WTC11 (cell line): ENCODE measurements at regions not wholly inside any gene's neighbourhood (a gene's known extent, or its start where the extent isn't known, plus 50 kb on each side); places are given as distances from the start of the nearest gene placed in this dataset.

Experiments used
- ATAC-seq: fragments of 200-7000 bp; cut with Tn5 transposase; 2 replicates; pipeline ENCODE4 v1.10.0; 2021; ENCODE audit warnings: mild to moderate bottlenecking, moderate library complexity
- CTCF ChIA-PET: fragments of 300-600 bp; sonication (Branson Sonifier 250); formaldehyde crosslinking; loops from one replicate; lab custom pipeline; 2021; ENCODE audit warnings: antibody characterized with exemption; lab: Charles Lee
- POLR2A ChIA-PET: fragments of 350-600 bp; sonication (Branson Sonifier 250); formaldehyde crosslinking; loops from one replicate; lab custom pipeline; 2021; ENCODE audit warnings: antibody characterized with exemption; lab: Charles Lee
- DNase-seq: peaks from one replicate; pipeline ENCODE4 v3.0.0; 2021; ENCODE audit warnings: low spot score
- H3K27ac Mint-ChIP-seq: 2 replicates; pipeline ENCODE4 v1.8.0; 2021; ENCODE audit warnings: mixed read lengths
- H3K27me3 Mint-ChIP-seq: 2 replicates; pipeline ENCODE4 v1.8.0; 2021; ENCODE audit warnings: low read depth, mild to moderate bottlenecking, moderate library complexity, mixed read lengths
- H3K36me3 Mint-ChIP-seq: 2 replicates; pipeline ENCODE4 v1.8.0; 2021; ENCODE audit warnings: mixed read lengths
- H3K4me1 Mint-ChIP-seq: 2 replicates; pipeline ENCODE4 v1.8.0; 2022; ENCODE audit warnings: mixed read lengths
- H3K4me3 Mint-ChIP-seq: 2 replicates; pipeline ENCODE4 v1.8.0; 2021; ENCODE audit warnings: mild to moderate bottlenecking, moderate library complexity, mixed read lengths
- H3K9me3 Mint-ChIP-seq: 2 replicates; pipeline ENCODE4 v1.8.0; 2021; ENCODE audit warnings: mixed read lengths
- CREM ChIP-seq: sonication (generic); formaldehyde crosslinking; IDR thresholded peaks from 2 replicates; pipeline ENCODE4 v1.8.1; 2022; ENCODE audit warnings: mild to moderate bottlenecking, missing genetic modification reagents, moderate library complexity
- CTCF ChIP-seq: fragments of 200-600 bp; IDR thresholded peaks from 2 replicates; pipeline ENCODE4 v1.8.0; 2022; ENCODE audit warnings: antibody characterized with exemption
- E2F4 ChIP-seq: sonication (generic); formaldehyde crosslinking; IDR thresholded peaks from 2 replicates; pipeline ENCODE4 v1.8.1; 2022; ENCODE audit warnings: low read depth, mild to moderate bottlenecking, moderate library complexity, missing genetic modification reagents, borderline replicate concordance
- EMX1 ChIP-seq: fragments of 250-450 bp; sonication (Bioruptor Pico); IDR thresholded peaks from 2 replicates; pipeline ENCODE4 v1.8.0; 2021; ENCODE audit warnings: mild to moderate bottlenecking
- FOXK1 ChIP-seq: sonication (generic); formaldehyde crosslinking; IDR thresholded peaks from 2 replicates; pipeline ENCODE4 v1.8.0; 2022; ENCODE audit warnings: mild to moderate bottlenecking, moderate library complexity, missing genetic modification reagents
- FOXP1 ChIP-seq: sonication (generic); formaldehyde crosslinking; IDR thresholded peaks from 2 replicates; pipeline ENCODE4 v1.8.0; 2022; ENCODE audit warnings: missing genetic modification reagents, mild to moderate bottlenecking, moderate library complexity, borderline replicate concordance
- HMGA2 ChIP-seq: fragments of 250-450 bp; sonication (Bioruptor Pico); IDR thresholded peaks from 2 replicates; pipeline ENCODE4 v1.4.0; 2021; ENCODE audit warnings: mild to moderate bottlenecking, moderate library complexity
- IRF2 ChIP-seq: sonication (generic); formaldehyde crosslinking; IDR thresholded peaks from 2 replicates; pipeline ENCODE4 v1.8.0; 2022; ENCODE audit warnings: low read depth, missing genetic modification reagents, borderline replicate concordance
- JAZF1 ChIP-seq: fragments of 250-450 bp; sonication (Bioruptor Pico); IDR thresholded peaks from 2 replicates; pipeline ENCODE4 v1.9.0; 2021; ENCODE audit warnings: moderate library complexity, mild to moderate bottlenecking, inconsistent platforms
- MAX ChIP-seq: sonication (generic); formaldehyde crosslinking; IDR thresholded peaks from 2 replicates; pipeline ENCODE4 v1.8.0; 2022; ENCODE audit warnings: mild to moderate bottlenecking, missing genetic modification reagents
- NFYB ChIP-seq: sonication (generic); formaldehyde crosslinking; conservative IDR thresholded peaks from 2 replicates; pipeline ENCODE4 v1.8.0; 2022; ENCODE audit warnings: low read depth, missing genetic modification reagents
- SOX15 ChIP-seq: fragments of 250-450 bp; sonication (Bioruptor Pico); IDR thresholded peaks from 2 replicates; pipeline ENCODE4 v1.9.0; 2021; ENCODE audit warnings: mild to moderate bottlenecking
- TEAD1 ChIP-seq: sonication (generic); formaldehyde crosslinking; IDR thresholded peaks from 2 replicates; pipeline ENCODE4 v1.8.0; 2022; ENCODE audit warnings: mild to moderate bottlenecking, missing genetic modification reagents
- ZNF138 ChIP-seq: sonication (generic); formaldehyde crosslinking; conservative IDR thresholded peaks from 2 replicates; pipeline ENCODE4 v1.8.1; 2022; ENCODE audit warnings: mild to moderate bottlenecking, moderate library complexity, missing genetic modification reagents
- ZNF317 ChIP-seq: sonication (generic); formaldehyde crosslinking; IDR thresholded peaks from 2 replicates; pipeline ENCODE4 v1.8.1; 2023; ENCODE audit warnings: low read depth, mild to moderate bottlenecking, moderate library complexity, missing genetic modification reagents, borderline replicate concordance
- ZNF396 ChIP-seq: fragments of 250-450 bp; sonication (Bioruptor Pico); IDR thresholded peaks from 2 replicates; pipeline ENCODE4 v1.8.0; 2021; ENCODE audit warnings: mild to moderate bottlenecking, moderate library complexity, borderline replicate concordance
- ZNF416 ChIP-seq: fragments of 250-450 bp; sonication (Bioruptor Pico); IDR thresholded peaks from 2 replicates; pipeline ENCODE4 v1.9.0; 2021; ENCODE audit warnings: mild to moderate bottlenecking, inconsistent platforms
- ZNF671 ChIP-seq: fragments of 250-450 bp; sonication (Bioruptor Pico); IDR thresholded peaks from 2 replicates; pipeline ENCODE4 v1.8.0; 2021; ENCODE audit warnings: mild to moderate bottlenecking
- TF ChIP-seq, protein P1 (sequence below): fragments of 250-450 bp; sonication (Bioruptor Pico); conservative IDR thresholded peaks from 2 replicates; pipeline ENCODE4 v1.9.0; 2021; ENCODE audit warnings: mild to moderate bottlenecking
- TF ChIP-seq, protein P2 (sequence below): fragments of 250-450 bp; sonication (Bioruptor Pico); IDR thresholded peaks from 2 replicates; pipeline ENCODE4 v1.9.0; 2021; ENCODE audit warnings: mild to moderate bottlenecking, borderline replicate concordance
- TF ChIP-seq, protein P3 (sequence below): sonication (generic); formaldehyde crosslinking; IDR thresholded peaks from 2 replicates; pipeline ENCODE4 v1.8.0; 2022; ENCODE audit warnings: mild to moderate bottlenecking, missing genetic modification reagents
- TF ChIP-seq, protein P4 (sequence below): sonication (generic); formaldehyde crosslinking; IDR thresholded peaks from 2 replicates; pipeline ENCODE4 v1.8.0; 2022; ENCODE audit warnings: mild to moderate bottlenecking, missing genetic modification reagents

DNA sequence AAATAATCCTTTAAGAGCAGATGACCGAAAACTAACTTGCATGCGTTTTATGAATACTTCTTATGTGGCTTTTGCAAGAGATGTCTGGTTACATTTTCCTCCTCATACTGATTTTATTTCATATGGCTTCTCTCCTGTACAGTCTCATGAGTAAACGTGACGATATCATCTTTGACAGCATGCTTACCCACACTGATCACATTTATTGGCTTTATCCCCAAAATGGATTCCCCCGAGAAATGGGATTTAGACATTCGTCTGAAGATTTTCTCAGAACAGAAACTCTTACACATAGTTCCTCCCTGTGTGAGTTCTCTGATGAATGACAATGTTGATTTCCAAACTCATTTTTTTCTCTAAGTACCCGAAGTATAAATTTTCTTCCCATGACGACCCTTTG is 939.7 kb upstream of the LCORL start (continued):
- TF ChIP-seq EMX1: no peak
- no peak for TF ChIP-seq HMGA2 (CRISPR knock-in tag)
- TF ChIP-seq, protein P1, sequence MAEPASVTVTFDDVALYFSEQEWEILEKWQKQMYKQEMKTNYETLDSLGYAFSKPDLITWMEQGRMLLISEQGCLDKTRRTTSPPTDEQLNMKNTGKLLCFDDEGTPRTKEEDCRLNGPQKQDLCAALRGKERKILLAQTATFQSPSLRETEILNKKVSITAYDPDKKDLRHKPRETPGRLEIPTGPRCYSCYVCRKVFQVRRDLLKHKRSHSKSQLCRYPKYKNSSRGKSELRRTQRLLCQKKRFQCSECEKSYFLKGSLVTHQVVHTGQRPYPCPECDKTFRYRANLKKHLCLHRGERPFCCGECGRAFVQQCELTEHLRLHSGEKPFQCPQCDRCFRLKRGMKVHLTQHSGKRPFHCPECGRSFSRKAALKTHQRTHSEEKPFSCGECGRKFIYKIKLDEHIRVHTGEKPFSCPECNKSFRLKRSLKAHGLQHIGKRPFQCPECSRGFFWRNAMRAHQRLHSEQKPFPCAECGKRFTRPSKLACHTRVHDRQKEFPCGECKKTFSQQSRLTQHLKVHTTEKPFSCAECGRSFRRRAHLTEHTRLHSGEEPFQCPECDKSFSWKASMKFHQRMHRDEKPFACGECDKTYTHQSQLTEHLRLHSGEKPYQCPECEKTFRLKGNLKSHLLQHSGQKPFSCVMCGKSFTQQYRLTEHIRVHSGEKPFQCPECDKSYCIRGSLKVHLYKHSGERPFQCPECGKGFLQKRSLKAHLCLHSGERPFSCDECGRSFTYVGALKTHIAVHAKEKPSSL (CRISPR knock-in tag): no peak
- TF ChIP-seq, protein P2, sequence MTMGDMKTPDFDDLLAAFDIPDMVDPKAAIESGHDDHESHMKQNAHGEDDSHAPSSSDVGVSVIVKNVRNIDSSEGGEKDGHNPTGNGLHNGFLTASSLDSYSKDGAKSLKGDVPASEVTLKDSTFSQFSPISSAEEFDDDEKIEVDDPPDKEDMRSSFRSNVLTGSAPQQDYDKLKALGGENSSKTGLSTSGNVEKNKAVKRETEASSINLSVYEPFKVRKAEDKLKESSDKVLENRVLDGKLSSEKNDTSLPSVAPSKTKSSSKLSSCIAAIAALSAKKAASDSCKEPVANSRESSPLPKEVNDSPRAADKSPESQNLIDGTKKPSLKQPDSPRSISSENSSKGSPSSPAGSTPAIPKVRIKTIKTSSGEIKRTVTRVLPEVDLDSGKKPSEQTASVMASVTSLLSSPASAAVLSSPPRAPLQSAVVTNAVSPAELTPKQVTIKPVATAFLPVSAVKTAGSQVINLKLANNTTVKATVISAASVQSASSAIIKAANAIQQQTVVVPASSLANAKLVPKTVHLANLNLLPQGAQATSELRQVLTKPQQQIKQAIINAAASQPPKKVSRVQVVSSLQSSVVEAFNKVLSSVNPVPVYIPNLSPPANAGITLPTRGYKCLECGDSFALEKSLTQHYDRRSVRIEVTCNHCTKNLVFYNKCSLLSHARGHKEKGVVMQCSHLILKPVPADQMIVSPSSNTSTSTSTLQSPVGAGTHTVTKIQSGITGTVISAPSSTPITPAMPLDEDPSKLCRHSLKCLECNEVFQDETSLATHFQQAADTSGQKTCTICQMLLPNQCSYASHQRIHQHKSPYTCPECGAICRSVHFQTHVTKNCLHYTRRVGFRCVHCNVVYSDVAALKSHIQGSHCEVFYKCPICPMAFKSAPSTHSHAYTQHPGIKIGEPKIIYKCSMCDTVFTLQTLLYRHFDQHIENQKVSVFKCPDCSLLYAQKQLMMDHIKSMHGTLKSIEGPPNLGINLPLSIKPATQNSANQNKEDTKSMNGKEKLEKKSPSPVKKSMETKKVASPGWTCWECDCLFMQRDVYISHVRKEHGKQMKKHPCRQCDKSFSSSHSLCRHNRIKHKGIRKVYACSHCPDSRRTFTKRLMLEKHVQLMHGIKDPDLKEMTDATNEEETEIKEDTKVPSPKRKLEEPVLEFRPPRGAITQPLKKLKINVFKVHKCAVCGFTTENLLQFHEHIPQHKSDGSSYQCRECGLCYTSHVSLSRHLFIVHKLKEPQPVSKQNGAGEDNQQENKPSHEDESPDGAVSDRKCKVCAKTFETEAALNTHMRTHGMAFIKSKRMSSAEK (CRISPR knock-in tag): no peak
- TF ChIP-seq MAX (CRISPR knock-in tag): no peak
- TF ChIP-seq E2F4: no peak
- TF ChIP-seq SOX15 (CRISPR knock-in tag): no peak
- no peak for TF ChIP-seq ZNF396 (CRISPR knock-in tag)

- TF ChIP-seq JAZF1 (CRISPR knock-in tag): no peak
- TF ChIP-seq TEAD1 (CRISPR knock-in tag): no peak
- TF ChIP-seq NFYB (CRISPR knock-in tag): no peak
- TF ChIP-seq ZNF416 (CRISPR knock-in tag): no peak
- TF ChIP-seq ZNF138: no peak
- Mint-ChIP-seq H3K27ac (no peak overlapping the region), H3K27me3 (no peaks in the 10 kb centered on the region; the same call in 1 of the 2 replicates), H3K4me1 (peaks cover 15% of the 10 kb centered on the region), H3K9me3 (peaks cover 28% of the 10 kb centered on the region), H3K4me3 (no peak overlapping the region), H3K36me3 (peaks cover 14% of the 10 kb centered on the region)
- ChIA-PET POLR2A (no interaction called here), CTCF (no interaction called here)
- ATAC-seq (no peak), DNase-seq (no peak)
Observed at GRCh38 chr4:18957716-18958115, 936.2 kb upstream of the LCORL start.

- peaks cover 20% of the 10 kb centered on the region for H3K9me3 Mint-ChIP-seq
- DNase-seq (no peak), ATAC-seq (no peak)
- CTCF ChIA-PET: no interaction called here
- no peak overlapping the region for H3K4me3 Mint-ChIP-seq
- no peaks in the 10 kb centered on the region for H3K27me3 Mint-ChIP-seq
- POLR2A ChIA-PET: no interaction called here
- peaks cover 13% of the 10 kb centered on the region for H3K36me3 Mint-ChIP-seq
- no peaks in the 10 kb centered on the region for H3K4me1 Mint-ChIP-seq
- no peak overlapping the region for H3K27ac Mint-ChIP-seq
- TF ChIP-seq MAX (CRISPR knock-in tag): no peak
- TF ChIP-seq FOXP1 (CRISPR knock-in tag): no peak
- TF ChIP-seq HMGA2 (CRISPR knock-in tag): no peak
- TF ChIP-seq, protein P3, sequence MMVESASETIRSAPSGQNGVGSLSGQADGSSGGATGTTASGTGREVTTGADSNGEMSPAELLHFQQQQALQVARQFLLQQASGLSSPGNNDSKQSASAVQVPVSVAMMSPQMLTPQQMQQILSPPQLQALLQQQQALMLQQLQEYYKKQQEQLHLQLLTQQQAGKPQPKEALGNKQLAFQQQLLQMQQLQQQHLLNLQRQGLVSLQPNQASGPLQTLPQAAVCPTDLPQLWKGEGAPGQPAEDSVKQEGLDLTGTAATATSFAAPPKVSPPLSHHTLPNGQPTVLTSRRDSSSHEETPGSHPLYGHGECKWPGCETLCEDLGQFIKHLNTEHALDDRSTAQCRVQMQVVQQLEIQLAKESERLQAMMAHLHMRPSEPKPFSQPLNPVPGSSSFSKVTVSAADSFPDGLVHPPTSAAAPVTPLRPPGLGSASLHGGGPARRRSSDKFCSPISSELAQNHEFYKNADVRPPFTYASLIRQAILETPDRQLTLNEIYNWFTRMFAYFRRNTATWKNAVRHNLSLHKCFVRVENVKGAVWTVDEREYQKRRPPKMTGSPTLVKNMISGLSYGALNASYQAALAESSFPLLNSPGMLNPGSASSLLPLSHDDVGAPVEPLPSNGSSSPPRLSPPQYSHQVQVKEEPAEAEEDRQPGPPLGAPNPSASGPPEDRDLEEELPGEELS: no peak
- no peak for TF ChIP-seq CTCF
- no peak for TF ChIP-seq FOXK1 (CRISPR knock-in tag)
- no peak for TF ChIP-seq CREM (CRISPR knock-in tag)
- TF ChIP-seq, protein P4, sequence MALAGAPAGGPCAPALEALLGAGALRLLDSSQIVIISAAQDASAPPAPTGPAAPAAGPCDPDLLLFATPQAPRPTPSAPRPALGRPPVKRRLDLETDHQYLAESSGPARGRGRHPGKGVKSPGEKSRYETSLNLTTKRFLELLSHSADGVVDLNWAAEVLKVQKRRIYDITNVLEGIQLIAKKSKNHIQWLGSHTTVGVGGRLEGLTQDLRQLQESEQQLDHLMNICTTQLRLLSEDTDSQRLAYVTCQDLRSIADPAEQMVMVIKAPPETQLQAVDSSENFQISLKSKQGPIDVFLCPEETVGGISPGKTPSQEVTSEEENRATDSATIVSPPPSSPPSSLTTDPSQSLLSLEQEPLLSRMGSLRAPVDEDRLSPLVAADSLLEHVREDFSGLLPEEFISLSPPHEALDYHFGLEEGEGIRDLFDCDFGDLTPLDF (CRISPR knock-in tag): no peak
- no peak for TF ChIP-seq IRF2 (CRISPR knock-in tag)
- TF ChIP-seq ZNF317: no peak
- no peak for TF ChIP-seq ZNF671 (CRISPR knock-in tag)
Observed at GRCh38 chr4:18954538-18954937, 933.0 kb upstream of the LCORL start.
